Aorta (tissue), 5 donors: ENCODE measurements at regions not wholly inside any gene's neighbourhood (a gene's known extent, or its start where the extent isn't known, plus 50 kb on each side); places are given as distances from the start of the nearest gene placed in this dataset.

ENCODE experiments used
- ATAC-seq: fragments of 200-7000 bp; cut with Tn5 transposase; one replicate; pipeline ENCODE4 v1.9.1; 2022; ENCODE audit warnings: moderate library complexity; ENCODE audit not compliant: low FRiP score
- DNase-seq, 2 donors: peaks; one replicate each; pipeline ENCODE4 v3.0.0-alpha.2; 2020
- H3K27ac ChIP-seq, 2 donors: one replicate each; pipeline ENCODE4 v1.5.1; 2013; ENCODE audit warnings: low read length in 2 of 2, mild to moderate bottlenecking in 2 of 2, moderate library complexity in 2 of 2, control low read depth in 1 of 2, inconsistent platforms in 1 of 2, low read depth in 1 of 2
- H3K27me3 ChIP-seq, 2 donors: one replicate each; pipeline ENCODE4 v1.6.1; 2013; ENCODE audit warnings: control low read depth in 1 of 2, low read length in 1 of 2, mild to moderate bottlenecking in 1 of 2, moderate library complexity in 1 of 2; ENCODE audit not compliant: insufficient read depth in 2 of 2, control insufficient read depth in 1 of 2
- H3K36me3 ChIP-seq, 2 donors: one replicate each; pipeline ENCODE4 v1.6.1; 2013; ENCODE audit warnings: control low read depth in 1 of 2, low read length in 1 of 2, mild to moderate bottlenecking in 1 of 2; ENCODE audit not compliant: insufficient read depth in 2 of 2, control insufficient read depth in 1 of 2
- H3K4me1 ChIP-seq, 2 donors: one replicate each; pipeline ENCODE4 v1.6.1; 2013; ENCODE audit warnings: low read length in 2 of 2, control low read depth in 1 of 2, mild to moderate bottlenecking in 1 of 2, moderate library complexity in 1 of 2; ENCODE audit not compliant: insufficient read depth in 2 of 2, control insufficient read depth in 1 of 2
- H3K4me3 ChIP-seq, 2 donors: one replicate each; pipeline ENCODE4 v1.5.1; 2013; ENCODE audit warnings: low read length in 2 of 2, control low read depth in 1 of 2, mild to moderate bottlenecking in 1 of 2
- H3K9me3 ChIP-seq: one replicate; pipeline ENCODE4 v1.6.1; 2013; ENCODE audit warnings: mild to moderate bottlenecking, low read length; ENCODE audit not compliant: control insufficient read depth
- whole genome bisulfite sequencing, 2 donors: extraction: QIAGEN DNeasy Blood & Tissue Kit; methylation state at CpG; one replicate each; pipeline ENCODE4 v1.1.7; 2013; 5-methylcytosine and 5-hydroxymethylcytosine counted together
- intact Hi-C, 2 donors: fragments of 100-400 bp; cut with DNase I; formaldehyde crosslinking; loops; one replicate each; pipeline versions ENCODE4 v1.14.2 to v1.15.0; 2022
- donor health status: healthy with polysubstance abuse.
- donor health status: Bipolar disorder and iron deficiency.
- donor health status: DM: no; HTN: no; CAD: no.
- donor health status: DM: no; HTN: no; CAD: no.
- donor health status: DM: yes; HTN: yes; CAD: no.

DNA sequence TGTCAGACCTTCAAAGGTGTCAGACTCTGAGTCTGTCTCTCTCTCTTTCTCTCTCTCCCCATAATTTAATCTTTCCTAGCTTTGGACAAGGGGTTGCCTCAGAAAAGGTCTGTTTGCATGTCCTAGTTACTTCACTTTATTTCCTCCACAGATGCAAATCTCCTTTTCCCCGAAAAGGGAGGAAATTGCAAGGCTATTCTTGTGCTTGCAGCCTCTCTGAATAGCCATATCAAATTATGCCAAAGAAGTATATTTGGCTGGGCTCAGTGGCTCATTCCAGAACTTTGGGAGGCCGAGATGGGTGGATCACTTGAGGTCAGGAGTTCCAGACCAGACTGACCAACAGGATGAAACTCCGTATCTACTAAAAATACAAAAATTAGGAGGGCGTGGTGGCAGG is 145.6 kb upstream of the GATB start:
- no peak overlapping the region for H3K4me3 ChIP-seq
- DNase-seq (no peak), ATAC-seq (no peak)
- H3K27me3 ChIP-seq: no peaks in the 10 kb centered on the region
- H3K4me1 ChIP-seq: no peaks in the 10 kb centered on the region
- no peak overlapping the region for H3K27ac ChIP-seq
- peaks cover 1% of the 10 kb centered on the region for H3K9me3 ChIP-seq
- intact Hi-C loops: no loop called here
- WGBS, 2 donors: 55 to 60% methylated on average over 4 of the region's 4 CpGs
- H3K36me3 ChIP-seq: no peaks in the 10 kb centered on the region

DNA sequence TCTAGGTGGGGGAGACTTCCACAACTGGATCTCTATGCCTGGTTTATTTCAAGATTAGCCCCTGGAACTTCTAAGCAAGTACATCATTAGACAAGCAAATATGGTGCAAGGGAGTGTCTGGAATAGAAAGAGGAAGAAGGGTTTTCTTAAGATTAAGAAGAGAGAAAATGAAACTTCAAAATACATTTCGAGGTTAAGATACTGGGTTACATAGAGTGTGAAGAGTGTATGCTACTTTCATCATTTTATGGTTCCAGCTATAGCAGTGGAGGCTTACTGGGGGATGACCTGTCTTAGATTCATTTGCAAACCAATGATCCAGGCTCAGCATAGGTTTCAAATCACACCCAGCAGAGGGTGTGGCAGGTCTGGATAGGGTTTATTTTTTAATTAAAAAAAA is 144.4 kb upstream of the GATB start:
- DNase-seq (no peak), ATAC-seq (no peak)
- 78% methylated on average over 1 of the region's 1 CpG for WGBS, 2 donors
- no peak overlapping the region for H3K27ac ChIP-seq
- no peaks in the 10 kb centered on the region for H3K36me3 ChIP-seq
- no peak overlapping the region for H3K4me3 ChIP-seq
- intact Hi-C loops: no loop called here
- peaks cover 3% of the 10 kb centered on the region for H3K9me3 ChIP-seq
- no peaks in the 10 kb centered on the region for H3K4me1 ChIP-seq
- no peaks in the 10 kb centered on the region for H3K27me3 ChIP-seq

DNA sequence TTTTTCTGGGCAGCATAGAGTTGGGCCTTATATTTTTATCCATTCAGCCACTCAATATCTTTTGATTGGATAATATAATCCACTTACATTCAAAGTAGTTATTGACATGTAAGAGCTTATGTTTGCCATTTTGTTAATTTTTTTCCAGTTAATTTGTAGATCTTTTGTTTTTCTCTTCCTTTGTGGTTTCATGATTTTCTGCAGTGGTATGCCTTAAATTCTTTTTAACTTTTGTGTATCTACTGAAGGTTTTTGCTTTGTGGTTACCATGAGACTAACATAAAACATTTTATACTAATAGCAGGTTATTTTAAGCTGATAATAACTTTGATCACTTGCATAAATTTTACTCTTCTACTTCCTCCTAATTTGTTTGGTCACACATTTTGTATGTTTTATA is 140.8 kb upstream of the GATB start:
- H3K27ac ChIP-seq: no peak overlapping the region
- no peak overlapping the region for H3K4me3 ChIP-seq
- H3K36me3 ChIP-seq: no peaks in the 10 kb centered on the region
- no peak for ATAC-seq
- H3K4me1 ChIP-seq: no peaks in the 10 kb centered on the region
- no peak for DNase-seq
- H3K9me3 ChIP-seq: peaks cover 5% of the 10 kb centered on the region
- H3K27me3 ChIP-seq: no peaks in the 10 kb centered on the region
- intact Hi-C loops: no loop called here

DNA sequence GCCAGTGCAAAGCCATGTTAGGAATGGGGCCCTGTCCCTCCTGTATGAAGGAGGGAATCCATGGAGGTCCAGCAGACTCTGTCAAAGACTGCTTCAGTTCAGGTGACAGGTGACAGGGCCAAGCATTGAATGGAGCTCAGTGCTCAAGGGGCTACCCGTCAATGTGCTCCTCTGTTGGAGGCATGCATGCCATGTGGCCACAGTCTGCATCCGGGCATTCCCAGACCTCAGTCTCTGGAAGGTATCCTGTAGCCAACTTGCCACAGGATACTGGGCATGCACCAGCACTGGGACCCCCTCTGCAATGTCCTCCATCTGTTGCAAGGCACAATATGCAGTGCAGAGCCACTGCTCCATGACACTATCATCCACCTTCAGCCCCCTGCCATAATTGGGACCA is 136.1 kb upstream of the GATB start:
- ATAC-seq: no peak
- no peak for DNase-seq
- intact Hi-C loops: no loop called here
- Histone ChIP-seq H3K27ac (no peak overlapping the region), H3K27me3 (no peaks in the 10 kb centered on the region), H3K9me3 (peaks cover 4% of the 10 kb centered on the region), H3K36me3 (no peaks in the 10 kb centered on the region), H3K4me1 (no peaks in the 10 kb centered on the region), H3K4me3 (no peak overlapping the region)
- 93 to 94% methylated on average over 2 of the region's 2 CpGs for WGBS, 2 donors

DNA sequence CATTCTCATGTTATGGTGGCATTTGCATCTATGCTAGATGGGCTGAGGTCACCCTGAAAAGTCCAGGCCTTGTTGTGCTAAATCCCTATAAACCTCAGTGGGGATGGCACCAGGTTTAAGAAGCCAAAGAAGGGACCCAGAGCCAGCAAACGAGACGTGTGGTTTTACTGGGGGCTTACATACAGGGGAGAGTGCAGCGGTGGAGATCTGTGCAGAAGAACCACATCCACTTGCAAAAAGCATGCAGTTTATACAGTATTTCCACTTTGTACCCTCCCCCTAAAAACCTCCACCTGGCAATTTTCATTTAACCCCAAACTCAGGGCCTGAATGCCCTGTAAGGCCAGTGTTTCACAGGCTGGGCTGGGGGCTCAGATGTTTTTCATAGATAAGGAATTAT is 134.9 kb upstream of the GATB start:
- no peaks in the 10 kb centered on the region for H3K4me1 ChIP-seq
- peaks cover 4% of the 10 kb centered on the region for H3K9me3 ChIP-seq
- ATAC-seq (no peak), DNase-seq (no peak)
- intact Hi-C loops: no loop called here
- no peak overlapping the region for H3K27ac ChIP-seq
- H3K4me3 ChIP-seq: no peak overlapping the region
- no peaks in the 10 kb centered on the region for H3K36me3 ChIP-seq
- H3K27me3 ChIP-seq: no peaks in the 10 kb centered on the region
- 88 to 89% methylated on average over 3 of the region's 3 CpGs for WGBS, 2 donors

DNA sequence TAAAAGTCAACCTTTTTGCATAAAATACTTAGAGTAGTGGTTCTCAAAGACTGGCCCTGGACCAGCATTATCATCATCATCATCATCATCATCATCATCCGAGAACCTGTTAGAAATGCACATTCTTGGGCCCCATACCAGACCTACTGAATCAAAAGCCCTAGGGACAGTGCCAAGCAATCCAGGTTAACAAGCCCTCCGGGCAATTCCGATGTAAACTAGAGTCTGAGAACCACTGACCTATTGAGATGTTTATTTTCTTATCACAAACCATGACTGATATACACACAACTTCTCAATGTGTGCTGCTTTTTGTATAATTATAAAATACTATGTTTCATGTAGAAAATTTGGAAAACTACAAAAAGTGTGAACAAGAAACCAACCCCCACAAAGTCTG is 133.4 kb upstream of the GATB start:
- Histone ChIP-seq H3K4me1 (no peaks in the 10 kb centered on the region), H3K4me3 (no peak overlapping the region), H3K36me3 (no peaks in the 10 kb centered on the region), H3K9me3 (peaks cover 3% of the 10 kb centered on the region), H3K27ac (no peak overlapping the region), H3K27me3 (no peaks in the 10 kb centered on the region)
- intact Hi-C loops: no loop called here
- ATAC-seq (no peak), DNase-seq (no peak)
- WGBS, 2 donors: 72 to 76% methylated on average over 3 of the region's 3 CpGs

DNA sequence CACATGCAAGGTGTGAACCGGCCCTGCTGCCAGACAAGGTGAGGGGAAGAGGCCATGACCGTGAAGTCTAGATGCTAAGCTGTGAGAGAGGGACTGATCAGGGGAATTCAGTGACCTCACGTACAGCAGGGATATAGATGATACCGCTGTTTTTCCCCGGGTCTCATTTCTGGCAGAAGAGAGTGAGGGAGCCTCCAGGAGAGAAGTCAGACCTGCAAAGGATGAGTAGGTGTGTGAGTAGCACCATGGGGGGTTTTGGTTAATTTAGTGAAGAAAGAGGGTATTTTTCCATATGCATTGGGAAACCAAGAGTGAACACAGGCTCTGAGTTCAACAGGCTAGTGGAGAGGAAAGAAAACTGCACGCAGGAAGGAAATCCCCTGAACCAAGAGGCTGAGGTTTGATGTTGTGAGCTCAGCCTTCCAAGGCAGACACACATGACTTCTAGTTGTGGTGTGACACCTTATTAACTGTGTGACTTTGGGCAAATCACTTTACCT is 127.6 kb upstream of the GATB start:
- WGBS, 2 donors: 93 to 97% methylated on average over 6 of the region's 6 CpGs

DNA sequence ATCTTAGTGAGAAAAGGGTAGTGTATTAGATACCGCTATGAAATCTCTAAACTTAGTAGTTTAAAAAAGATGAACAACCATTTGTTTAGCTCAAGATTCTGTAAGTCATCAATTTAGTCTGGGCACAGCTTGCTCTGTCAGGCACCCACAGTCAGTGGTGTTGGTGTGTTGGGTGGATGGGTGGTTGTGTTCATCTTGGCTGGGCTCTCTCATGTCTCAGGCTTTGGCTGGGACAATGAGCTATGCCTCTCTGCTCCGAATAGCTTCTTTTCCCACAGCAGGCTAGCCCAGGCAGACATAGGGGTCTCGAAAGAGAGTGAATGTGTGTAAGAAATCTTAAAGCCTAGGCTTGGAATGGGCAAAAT is 127.0 kb upstream of the GATB start:
- intact Hi-C loops: no loop called here
- 89 to 93% methylated on average over 3 of the region's 3 CpGs for WGBS, 2 donors
- H3K27ac ChIP-seq: no peak overlapping the region

More for the DNA sequence above, 127.6 kb upstream of the GATB start:
- H3K36me3 ChIP-seq: no peaks in the 10 kb centered on the region
- no peaks in the 10 kb centered on the region for H3K27me3 ChIP-seq
- no peak for ATAC-seq
- peaks cover 0 to 3% of the 10 kb centered on the region in 2 donors for H3K4me1 ChIP-seq
- H3K27ac ChIP-seq: no peak overlapping the region
- intact Hi-C loops: no loop called here
- no peak overlapping the region for H3K4me3 ChIP-seq
- H3K9me3 ChIP-seq: no peaks in the 10 kb centered on the region
- DNase-seq: no peak

DNA sequence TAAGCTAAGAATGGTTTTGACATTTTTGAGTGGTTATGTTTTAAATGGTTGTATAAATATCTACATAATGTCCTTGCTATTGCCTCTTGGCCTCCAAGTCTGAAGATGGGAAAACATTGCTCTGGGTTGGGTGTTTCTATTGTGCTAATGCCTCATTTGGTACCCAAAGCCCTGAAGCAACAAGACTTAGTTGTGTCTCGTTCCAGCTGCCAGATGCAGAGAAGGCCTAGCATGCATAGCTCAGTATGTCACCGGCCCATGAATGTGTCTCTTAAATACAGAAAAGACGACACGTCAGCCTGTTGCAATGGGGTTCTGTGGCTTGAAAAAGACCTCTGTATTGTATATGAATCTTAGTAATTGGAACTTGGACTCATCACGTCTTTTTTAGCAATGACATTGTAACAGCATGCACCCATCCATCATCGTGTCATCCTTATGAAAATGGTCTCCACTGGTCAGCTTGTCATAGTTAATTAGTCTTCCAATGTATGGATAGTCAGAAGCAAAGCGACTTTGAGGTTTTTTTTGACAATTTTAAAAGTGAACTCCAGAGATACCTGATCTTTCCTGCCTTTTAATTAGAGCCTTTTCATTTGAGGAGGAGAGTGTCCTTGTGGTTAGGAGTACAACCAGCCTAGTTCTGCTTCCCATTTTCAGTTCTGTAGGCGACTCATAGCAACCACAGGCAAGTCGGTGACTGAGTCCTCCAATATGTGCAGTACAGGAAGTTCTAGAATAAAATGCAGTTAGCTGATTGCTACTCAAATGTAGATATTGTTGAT is 126.4 kb upstream of the GATB start:
- Histone ChIP-seq H3K27ac (no peak overlapping the region), H3K4me3 (no peak overlapping the region), H3K36me3 (no peaks in the 10 kb centered on the region), H3K9me3 (no peaks in the 10 kb centered on the region), H3K4me1 (peaks cover 0 to 3% of the 10 kb centered on the region in 2 donors), H3K27me3 (no peaks in the 10 kb centered on the region)
- DNase-seq (no peak), ATAC-seq (no peak)
- intact Hi-C loops: no loop called here
- WGBS, 2 donors: 65 to 73% methylated on average over 9 of the region's 9 CpGs

More for the DNA sequence above, 127.0 kb upstream of the GATB start:
- H3K27me3 ChIP-seq: no peaks in the 10 kb centered on the region
- no peak overlapping the region for H3K4me3 ChIP-seq
- H3K9me3 ChIP-seq: no peaks in the 10 kb centered on the region
- no peaks in the 10 kb centered on the region for H3K36me3 ChIP-seq
- ATAC-seq (no peak), DNase-seq (no peak)
- H3K4me1 ChIP-seq: peaks cover 0 to 3% of the 10 kb centered on the region in 2 donors
